HEK293T (cell line): ENCODE measurements at regions not wholly inside any gene's neighbourhood (a gene's known extent, or its start where the extent isn't known, plus 50 kb on each side); places are given as distances from the start of the nearest gene placed in this dataset.

Source experiments
- FOXM1 ChIP-seq: fragments of 450-650 bp; IDR thresholded peaks from 2 replicates; pipeline ENCODE4 v1.6.1; 2017; ENCODE audit warnings: mild to moderate bottlenecking, borderline replicate concordance
- L3MBTL2 ChIP-seq: fragments of 450-650 bp; conservative IDR thresholded peaks from 2 replicates; pipeline ENCODE4 v1.6.1; 2016; ENCODE audit warnings: mild to moderate bottlenecking
- SUZ12 ChIP-seq: fragments of 450-650 bp; IDR thresholded peaks from 2 replicates; pipeline ENCODE4 v1.6.1; 2016; ENCODE audit warnings: mild to moderate bottlenecking

DNA sequence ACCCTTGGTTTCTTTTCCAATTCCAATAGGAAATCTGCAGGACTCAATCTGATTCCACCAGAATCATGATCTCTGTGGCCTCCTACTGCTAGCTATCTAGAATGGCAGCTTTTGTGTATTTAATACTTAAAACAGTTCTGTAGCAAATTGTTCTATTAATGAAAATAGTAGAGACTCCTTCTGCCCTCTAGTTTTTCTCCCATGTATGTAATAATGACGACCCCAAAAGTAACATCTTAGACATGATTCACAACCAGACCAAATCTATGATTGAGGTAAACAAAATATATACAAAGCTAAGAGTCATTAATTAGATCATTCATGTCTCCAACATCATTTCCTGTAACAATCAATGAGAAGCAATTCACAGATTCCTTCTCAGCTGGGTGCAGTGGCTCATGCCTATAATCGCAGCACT, 259.1 kb upstream of the MKLN1 start:
- TF ChIP-seq SUZ12 (no peak), FOXM1 (no peak), L3MBTL2 (no peak)
